ENCODE measurements at regions not wholly inside any gene's neighbourhood (a gene's known extent, or its start where the extent isn't known, plus 50 kb on each side); places are given as distances from the start of the nearest gene placed in this dataset.
"Not testable (repeated sequence)": the region's sequence is repeated elsewhere in the genome, so short reads cannot be mapped to it uniquely, and the experiment has no call there.

DNA sequence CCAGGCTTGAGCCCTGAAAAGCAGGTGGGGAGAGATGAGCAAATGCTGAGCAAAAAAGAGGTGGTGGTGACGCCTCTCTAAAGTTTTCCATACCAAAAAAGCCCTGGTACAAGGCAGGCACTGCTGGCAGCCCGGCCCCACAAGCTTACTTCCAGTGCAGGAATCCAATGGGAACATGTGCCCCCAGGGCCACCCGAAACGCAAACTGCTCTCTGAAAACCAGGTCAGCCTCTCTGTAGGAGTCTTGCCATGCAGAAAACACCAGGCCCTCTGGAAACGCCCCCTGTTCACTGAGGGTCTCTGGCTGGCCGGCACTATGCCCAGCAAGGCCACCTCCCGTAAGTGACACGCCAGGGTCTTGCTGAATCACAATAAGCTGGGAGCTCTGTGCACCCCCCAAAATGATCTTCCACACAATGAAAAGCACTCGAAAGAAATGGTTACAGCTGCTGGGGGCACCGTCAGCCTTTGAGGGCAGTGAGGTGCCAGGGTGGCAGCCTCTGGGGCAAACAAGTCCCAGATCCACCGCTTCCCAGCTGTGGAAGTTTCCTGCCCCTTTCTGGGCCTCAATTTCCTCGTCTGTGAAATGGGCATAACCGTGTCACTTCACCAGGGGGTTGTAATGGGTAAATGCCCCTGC lies 170.5 kb downstream of the TOMM20 start:
- DNase-seq, result no peak

DNA sequence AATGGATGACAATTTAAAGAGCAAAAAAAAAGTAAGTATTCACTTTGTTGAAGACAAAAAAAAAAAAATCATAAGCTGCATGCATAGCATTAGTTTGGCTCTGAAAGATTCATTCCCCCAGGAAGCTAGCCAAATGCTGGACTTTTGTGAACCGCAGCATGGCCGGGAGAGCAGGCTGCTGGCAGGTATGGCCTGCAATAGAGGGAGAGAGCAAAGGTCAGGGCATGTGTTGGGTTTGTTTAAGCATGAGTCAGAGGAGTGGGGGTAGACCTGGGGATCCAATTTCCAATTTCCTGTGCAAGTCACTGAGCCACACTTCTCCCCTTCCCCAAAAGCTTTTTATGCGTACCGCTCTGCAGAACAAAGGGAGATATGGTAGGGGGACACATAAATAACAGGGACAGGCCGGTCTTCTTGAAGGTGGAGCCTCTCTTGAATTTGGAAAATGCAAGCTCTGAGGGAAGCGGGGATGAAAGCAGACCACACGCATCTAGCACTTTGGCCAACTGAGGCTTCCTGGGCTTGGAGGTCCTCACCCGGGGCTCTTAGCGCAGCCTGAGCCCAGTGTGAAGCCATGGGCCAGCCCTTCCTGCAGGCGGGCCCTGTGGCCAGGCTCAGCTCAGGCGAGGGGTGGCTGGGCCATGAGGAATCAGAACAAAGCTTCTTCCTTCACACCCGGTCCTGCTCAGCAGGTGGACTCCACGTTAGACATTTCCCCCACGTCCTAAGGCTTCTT lies 171.1 kb downstream of the TOMM20 start:
- no peak for DNase-seq

DNA sequence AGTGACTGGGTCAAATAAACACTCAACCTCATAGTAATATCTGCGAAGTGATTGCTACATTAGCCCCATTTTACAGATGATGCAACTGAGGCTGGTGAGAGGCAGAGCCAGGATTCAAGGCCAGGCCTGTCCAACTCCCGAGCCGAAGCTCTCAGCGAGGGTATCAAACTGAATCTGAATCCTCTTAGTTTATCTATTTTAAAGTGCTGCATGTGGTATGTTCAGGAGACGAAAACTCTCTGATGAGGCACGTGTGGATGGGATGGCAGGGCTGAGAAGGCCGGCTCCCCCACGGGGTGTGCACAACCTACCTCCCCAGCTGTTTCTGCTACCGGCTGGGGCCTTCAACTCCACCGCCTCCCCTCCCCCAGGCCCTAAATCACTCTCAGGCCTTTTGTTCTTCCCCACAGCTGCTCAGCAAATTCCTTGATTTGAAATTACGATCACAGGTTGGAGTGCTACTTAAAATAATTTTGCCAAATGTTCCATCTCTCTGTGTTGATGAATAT lies 171.8 kb downstream of the TOMM20 start:
- DNase-seq, result no peak

DNA sequence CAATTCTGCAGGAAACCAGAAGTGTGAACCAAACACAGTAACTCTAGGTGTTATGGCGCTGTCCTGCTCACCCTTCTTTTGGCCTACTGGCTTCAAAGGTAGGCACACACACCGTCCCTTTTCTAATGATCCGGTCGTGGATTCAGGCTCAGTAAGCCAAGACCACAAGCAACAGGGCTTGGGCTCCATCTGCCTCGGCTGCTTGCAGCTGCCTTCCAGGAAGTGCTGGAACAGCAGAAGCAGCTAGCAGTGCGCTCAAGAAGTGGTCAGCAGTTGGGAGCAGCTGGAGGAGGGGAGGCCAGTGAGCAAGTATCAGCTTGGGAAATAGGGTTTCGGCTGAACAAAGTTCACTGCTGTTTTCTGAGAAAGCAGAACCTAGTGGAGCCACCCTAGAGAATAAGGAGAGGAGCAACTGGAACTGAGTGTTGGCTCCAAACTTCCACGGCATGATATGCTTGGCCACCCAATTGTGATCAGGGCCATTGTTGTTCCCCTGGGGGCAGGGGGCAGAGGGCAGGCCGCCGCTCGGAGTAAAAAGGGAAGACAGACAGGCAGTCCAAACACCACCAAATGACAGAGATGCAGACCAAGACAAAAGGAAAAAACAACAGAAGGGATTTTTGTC lies 173.4 kb downstream of the TOMM20 start:
- DNase-seq, result peak; percentile 19

DNA sequence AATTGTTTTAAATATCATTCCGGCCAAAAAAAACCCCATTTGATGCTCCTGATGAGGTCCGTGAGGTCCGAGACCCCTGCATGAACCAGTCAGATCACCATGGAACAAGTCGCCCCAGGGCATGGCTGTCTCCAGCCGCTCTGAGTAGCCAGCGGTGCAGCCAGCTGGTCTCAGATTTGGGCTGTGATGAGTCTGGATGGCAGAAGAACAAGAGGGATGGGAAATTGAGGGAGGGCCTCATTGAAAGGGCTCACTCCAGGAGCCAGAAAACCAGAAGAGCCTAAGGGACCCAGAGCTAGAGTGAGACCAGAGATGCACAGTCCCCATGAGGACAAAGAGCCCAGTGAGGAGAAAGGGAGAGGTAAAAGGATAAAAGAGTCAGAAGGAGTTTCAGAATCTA lies 174.0 kb downstream of the TOMM20 start:
- no peak for DNase-seq

GRCh38 chr1:234953655-234954405 lies 174.8 kb downstream of the TOMM20 start:
- no peak for DNase-seq

DNA sequence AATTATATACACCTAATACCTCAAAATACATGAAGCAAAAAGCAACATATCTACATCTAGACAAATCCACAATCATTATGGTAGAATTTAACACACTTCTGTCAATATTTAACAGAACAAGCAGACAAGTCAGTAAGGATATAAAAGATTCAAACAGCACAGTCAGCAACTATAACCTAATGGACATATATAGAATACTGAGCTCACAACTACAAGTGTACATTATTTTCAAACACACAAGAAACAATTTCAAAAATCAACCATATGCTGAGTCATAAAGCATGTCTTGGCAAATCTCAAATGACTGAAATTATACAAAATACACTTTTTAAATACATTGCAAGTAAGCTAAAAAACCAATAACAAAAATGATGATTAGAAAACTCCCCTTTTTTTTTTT lies 178.0 kb downstream of the TOMM20 start:
- DNase-seq, result no peak

DNA sequence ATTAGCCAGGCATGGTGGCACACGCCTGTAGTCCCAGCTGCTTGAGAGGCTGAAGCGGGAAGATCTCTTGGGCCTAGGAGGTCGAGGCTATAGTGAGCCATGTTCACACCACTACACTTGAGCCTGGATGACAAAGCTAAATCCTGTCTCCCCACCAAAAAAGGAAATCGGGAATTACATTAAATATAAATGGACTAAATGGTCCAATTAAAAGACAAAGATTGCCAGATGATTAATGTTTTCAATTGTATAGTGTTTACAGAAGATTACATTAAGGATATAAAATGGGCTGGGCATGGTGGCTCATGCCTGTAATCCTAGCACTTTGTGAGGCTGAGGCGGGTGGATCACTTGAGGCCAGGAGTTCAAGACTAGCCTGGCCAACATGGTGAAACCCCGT lies 179.1 kb downstream of the TOMM20 start:
- DNase-seq, result not testable (repeated sequence)

DNA sequence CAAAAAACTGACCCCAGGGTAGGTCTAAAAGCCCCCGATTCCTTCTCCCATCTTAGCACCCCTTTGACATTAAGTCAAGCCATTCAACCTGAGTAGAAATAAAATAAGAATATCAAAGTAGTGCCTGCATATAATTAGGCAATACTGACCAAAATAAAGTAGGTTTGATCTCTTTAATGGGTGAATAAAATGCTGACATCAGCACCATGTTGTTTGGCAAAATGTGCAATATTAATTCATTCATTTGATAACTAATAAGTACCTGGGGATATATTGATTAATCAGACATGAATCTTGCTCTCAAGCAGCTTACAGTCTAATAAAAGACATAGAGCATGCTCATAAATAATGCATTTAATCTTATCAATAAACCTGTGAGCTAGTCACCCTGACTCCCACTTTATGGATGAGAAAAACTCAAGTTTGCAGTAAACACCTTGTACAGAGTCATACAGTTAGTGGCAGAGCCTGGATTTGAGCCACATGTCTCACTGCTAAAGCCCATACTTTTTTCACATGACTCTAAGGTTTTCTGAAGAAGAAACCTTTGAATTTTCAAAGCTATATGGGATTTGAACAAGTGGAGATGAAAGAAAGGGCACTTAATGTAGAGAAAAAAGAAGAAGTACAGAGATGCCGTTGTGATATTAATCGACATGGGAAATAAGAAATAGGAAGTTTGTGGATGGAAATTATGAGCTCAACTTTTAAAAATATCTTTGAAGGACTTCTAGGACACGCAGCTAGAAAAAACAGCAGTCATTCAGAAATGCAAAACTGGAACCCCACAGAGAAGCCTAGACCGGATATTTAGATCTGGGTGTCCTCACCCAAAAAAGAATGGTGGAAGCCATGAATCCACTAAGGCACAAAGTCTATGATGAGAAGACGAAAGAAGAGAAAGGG lies 183.9 kb downstream of the TOMM20 start:
- no peak for DNase-seq

GRCh38 chr1:234943836-234944402 lies 184.7 kb downstream of the TOMM20 start:
- no peak for DNase-seq

DNA sequence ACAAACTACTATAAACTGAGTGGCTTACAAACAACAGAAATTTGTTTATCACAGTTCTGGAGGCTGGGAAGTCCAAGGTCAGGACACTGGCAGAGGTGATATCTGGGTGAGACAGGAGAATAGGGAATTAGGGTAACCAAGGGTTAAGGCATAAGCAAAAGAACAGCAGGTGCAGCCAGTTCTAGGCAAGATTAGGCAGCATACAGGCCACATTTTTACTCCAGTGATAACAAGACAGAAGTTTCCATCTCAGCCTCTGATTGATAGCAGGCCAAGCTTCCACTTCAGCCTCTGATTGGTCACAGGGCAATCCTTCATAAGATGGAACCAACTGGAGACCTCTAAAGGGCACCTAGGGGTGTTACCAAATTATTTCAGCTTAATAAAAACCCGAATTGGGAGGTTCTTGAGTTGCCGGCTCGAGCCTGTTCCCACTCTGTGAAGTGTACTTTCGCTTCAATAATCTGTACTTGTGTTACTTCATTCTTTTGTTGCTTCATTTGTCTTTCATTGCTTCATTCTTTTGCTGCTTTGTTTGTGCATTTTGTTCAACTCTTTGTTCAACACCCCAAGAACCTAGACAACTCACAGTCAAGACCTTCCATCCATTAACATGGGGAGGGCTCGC lies 185.6 kb downstream of the TOMM20 start:
- no peak for DNase-seq

DNA sequence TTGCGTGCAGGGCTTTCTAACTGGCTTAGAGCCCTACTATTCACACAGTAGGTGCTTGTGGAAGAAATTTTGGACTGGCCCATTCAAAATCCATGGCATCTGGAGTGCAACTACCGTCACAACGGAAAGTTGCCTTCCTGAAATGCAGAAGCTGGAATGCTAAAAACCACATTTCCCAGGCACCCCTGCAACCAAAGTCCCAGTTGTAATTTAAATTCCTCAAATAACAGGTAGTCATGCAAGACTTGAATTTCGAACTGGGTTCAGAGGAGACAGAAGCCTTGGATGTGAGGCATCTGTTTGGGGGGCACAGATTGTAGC lies 186.7 kb downstream of the TOMM20 start:
- DNase-seq, result no peak

DNA sequence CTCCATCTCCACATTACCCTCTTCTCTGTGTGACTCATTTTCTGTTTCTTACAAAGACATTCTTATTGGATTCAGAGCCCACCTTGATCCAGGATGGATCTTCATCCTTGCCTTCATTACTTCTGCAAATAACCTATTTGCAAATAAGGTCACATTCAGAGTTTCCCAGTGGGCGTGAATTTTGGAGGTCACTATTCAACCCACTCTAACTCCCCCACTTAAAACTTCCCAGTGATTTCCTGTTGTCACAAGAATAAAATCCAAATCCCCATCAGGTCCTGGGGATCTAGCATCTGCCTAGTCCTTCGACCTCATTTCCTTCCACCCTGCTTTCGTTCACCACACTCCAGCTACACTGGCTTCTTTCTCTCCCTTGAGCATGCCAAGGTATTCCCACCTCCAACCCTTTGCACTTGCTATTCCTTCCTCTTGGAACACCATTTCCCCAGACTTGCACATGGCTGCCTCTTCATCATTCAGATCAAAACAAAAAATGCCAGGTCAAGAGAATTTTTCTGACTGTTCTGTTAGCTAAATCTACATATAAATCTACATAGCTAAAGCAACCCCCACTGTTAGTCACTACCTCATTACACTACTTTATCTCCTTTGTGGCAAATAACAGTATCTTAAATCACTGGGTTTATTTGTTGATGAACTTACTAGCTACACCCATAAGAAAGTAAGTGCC lies 187.2 kb downstream of the TOMM20 start:
- DNase-seq, result no peak

- DNase-seq, result no peak
These were observed 187.8 kb downstream of the TOMM20 start for GRCh38 chr1:234940841-234941240.

GRCh38 chr1:234938924-234939323 lies 189.7 kb downstream of the TOMM20 start:
- DNase-seq, result no peak

GRCh38 chr1:234938135-234938534 lies 190.5 kb downstream of the TOMM20 start:
- no peak for DNase-seq

DNA sequence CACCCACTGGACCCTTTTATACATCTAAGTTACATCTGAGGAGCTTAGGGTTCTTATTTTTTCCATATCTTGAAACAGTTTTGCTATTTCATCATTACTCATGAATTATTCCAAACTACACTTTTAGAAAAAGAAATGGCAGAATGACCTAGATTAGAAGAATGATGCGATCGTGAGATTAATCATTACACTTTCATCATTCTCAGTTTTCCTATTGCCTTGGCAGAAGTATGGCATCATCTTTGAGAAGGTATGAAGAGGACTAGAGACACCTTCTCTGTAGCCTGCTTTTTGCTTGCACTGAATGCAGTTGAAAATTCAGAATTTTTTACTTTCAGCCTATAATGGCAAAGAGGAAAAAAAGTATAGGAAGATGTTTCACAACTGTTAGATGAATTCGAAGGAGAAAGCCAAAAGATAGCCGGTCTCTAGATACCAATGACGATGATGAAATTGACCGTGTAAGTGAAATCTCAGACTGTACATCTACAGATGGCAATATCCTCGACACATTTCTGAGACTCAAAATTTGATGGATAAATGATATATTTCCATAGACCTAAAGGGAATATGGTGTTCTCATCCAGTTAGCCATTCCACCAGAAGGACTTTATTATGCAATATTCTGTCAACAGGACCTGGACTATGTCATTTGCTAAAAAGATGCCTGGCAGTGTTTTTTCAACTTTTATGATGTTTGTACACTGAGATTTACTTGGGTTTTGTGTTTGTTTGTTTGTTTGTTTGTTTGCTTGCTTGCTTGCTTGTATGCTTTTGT lies 191.8 kb downstream of the TOMM20 start:
- no peak for DNase-seq

DNA sequence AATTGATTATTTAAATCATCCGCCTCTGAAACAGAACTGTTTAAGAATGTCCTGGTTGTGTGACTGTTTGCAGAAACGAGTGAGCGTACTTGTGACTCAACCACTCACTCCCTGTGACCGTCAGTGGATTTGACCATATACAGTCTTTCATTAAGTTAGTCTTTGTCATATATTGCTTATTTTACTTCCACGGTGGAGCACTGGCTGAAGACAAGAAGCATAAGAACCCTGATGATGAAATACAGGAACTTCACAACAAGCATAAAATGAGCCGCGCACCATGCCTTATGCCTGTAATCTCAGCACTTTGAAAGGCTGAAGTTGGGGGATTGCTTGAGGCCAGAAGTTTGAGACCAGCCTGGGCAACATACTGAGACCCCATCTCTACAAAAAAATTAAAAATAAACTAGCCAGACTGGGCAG lies 194.0 kb downstream of the TOMM20 start:
- no peak for DNase-seq

DNA sequence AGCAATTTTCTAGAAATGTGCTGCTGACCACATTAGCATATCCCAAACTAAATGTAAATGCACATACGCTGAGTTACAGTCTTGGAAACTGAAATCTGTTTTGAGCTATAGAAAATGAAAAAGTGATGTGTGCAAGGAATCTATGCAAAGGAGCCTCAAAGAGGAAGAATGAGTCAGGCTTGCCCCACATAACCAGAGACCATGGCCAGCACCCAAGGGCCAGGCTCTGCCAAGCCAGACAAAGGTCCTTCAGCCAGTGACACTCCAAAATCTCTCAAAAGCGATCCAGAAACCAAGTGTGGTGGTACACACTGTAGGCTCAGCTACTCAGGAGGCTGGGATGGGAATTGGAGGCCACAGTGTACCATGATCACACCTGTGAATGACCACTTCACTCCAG lies 195.2 kb downstream of the TOMM20 start:
- DNase-seq, result peak; percentile 41

All from skin of body (tissue), 1 donor.